Trophoblast cell (in vitro differentiated cells and primary cell): ENCODE measurements at regions not wholly inside any gene's neighbourhood (a gene's known extent, or its start where the extent isn't known, plus 50 kb on each side); places are given as distances from the start of the nearest gene placed in this dataset.
"Not testable (repeated sequence)": the region's sequence is repeated elsewhere in the genome, so short reads cannot be mapped to it uniquely, and the experiment has no call there.

Source experiments
- DNase-seq, 2 donors: peaks; one replicate each; pipeline ENCODE4 v3.0.0-alpha.2; 2016
- H2AFZ ChIP-seq: 2 replicates; pipeline ENCODE4 v1.6.1; 2013; ENCODE audit warnings: low read length, moderate library complexity, mild to moderate bottlenecking; ENCODE audit not compliant: insufficient read depth, poor library complexity
- H2AK5ac ChIP-seq: 2 replicates; pipeline ENCODE4 v1.6.1; 2013; ENCODE audit warnings: mild to moderate bottlenecking, low read length
- H2BK120ac ChIP-seq: 2 replicates; pipeline ENCODE4 v1.6.1; 2013; ENCODE audit warnings: low read length, mild to moderate bottlenecking, moderate library complexity; ENCODE audit not compliant: insufficient read depth, poor library complexity
- H2BK12ac ChIP-seq: 2 replicates; pipeline ENCODE4 v1.6.1; 2013; ENCODE audit warnings: mild to moderate bottlenecking, low read length, moderate library complexity
- H2BK5ac ChIP-seq: 2 replicates; pipeline ENCODE4 v1.6.1; 2013; ENCODE audit warnings: low read length, low read depth, moderate library complexity, mild to moderate bottlenecking; ENCODE audit not compliant: poor library complexity
- H3K14ac ChIP-seq: 2 replicates; pipeline ENCODE4 v1.6.1; 2013; ENCODE audit warnings: mild to moderate bottlenecking, low read length
- H3K18ac ChIP-seq: 2 replicates; pipeline ENCODE4 v1.6.1; 2013; ENCODE audit warnings: mild to moderate bottlenecking, low read length
- H3K23ac ChIP-seq: 2 replicates; pipeline ENCODE4 v1.6.1; 2013; ENCODE audit warnings: low read length
- H3K27ac ChIP-seq: 2 replicates; pipeline ENCODE4 v1.5.1; 2013; ENCODE audit warnings: low read depth, mild to moderate bottlenecking, inconsistent platforms, low read length, moderate library complexity
- H3K27me3 ChIP-seq: 2 replicates; pipeline ENCODE4 v1.6.1; 2013; ENCODE audit warnings: inconsistent platforms, mild to moderate bottlenecking, low read length, moderate library complexity; ENCODE audit not compliant: insufficient read depth
- H3K36me3 ChIP-seq, 2 experiments: 1 replicate in 1 of 2; 2 replicates in 1 of 2; pipeline ENCODE4 v1.6.1; 2013; ENCODE audit warnings: low read length in 2 of 2, mild to moderate bottlenecking in 2 of 2, moderate library complexity in 1 of 2; ENCODE audit not compliant: insufficient read depth in 2 of 2, control insufficient read depth in 1 of 2
- H3K4ac ChIP-seq: 2 replicates; pipeline ENCODE4 v1.6.1; 2013; ENCODE audit warnings: low read depth, mild to moderate bottlenecking, low read length, moderate library complexity
- H3K4me1 ChIP-seq, 2 experiments: 1 replicate in 1 of 2; 2 replicates in 1 of 2; pipeline ENCODE4 v1.6.1; 2013; ENCODE audit warnings: low read length in 2 of 2, mild to moderate bottlenecking in 2 of 2, moderate library complexity in 1 of 2; ENCODE audit not compliant: insufficient read depth in 2 of 2, control insufficient read depth in 1 of 2
- H3K4me2 ChIP-seq: 2 replicates; pipeline ENCODE4 v1.6.1; 2013; ENCODE audit warnings: inconsistent platforms, mild to moderate bottlenecking, low read length, moderate library complexity
- H3K4me3 ChIP-seq: 2 replicates; pipeline ENCODE4 v1.5.1; 2013; ENCODE audit warnings: mild to moderate bottlenecking, low read depth, low read length, inconsistent platforms
- H3K79me1 ChIP-seq: one replicate; pipeline ENCODE4 v1.6.1; 2013; ENCODE audit warnings: low read length
- H3K79me2 ChIP-seq: 2 replicates; pipeline ENCODE4 v1.6.1; 2013; ENCODE audit warnings: low read length, mild to moderate bottlenecking; ENCODE audit not compliant: control insufficient read depth, insufficient read depth, poor library complexity
- H3K9ac ChIP-seq: 2 replicates; pipeline ENCODE4 v1.6.1; 2013; ENCODE audit warnings: mild to moderate bottlenecking, low read length
- H3K9me3 ChIP-seq: 2 replicates; pipeline ENCODE4 v1.6.1; 2013; ENCODE audit warnings: low read depth, mild to moderate bottlenecking, control low read depth, inconsistent platforms, low read length; ENCODE audit not compliant: insufficient read depth
- H4K12ac ChIP-seq: 2 replicates; pipeline ENCODE4 v1.6.1; 2013; ENCODE audit warnings: low read depth, mild to moderate bottlenecking, low read length, moderate library complexity
- H4K8ac ChIP-seq: 2 replicates; pipeline ENCODE4 v1.6.1; 2013; ENCODE audit warnings: low read depth, mild to moderate bottlenecking, low read length, moderate library complexity
- H4K91ac ChIP-seq: one replicate; pipeline ENCODE4 v1.6.1; 2013; ENCODE audit warnings: low read depth, mild to moderate bottlenecking, low read length, moderate library complexity
- WGBS: extraction: QIAGEN DNeasy Blood & Tissue Kit; methylation state at CpG from one replicate; pipeline ENCODE4 v1.1.7; 2013; ENCODE audit warnings: missing lambda C conversion rate; ENCODE audit not compliant: insufficient read length, insufficient coverage; ENCODE audit errors: extremely low coverage; 5-methylcytosine and 5-hydroxymethylcytosine counted together

GRCh38 chr6:121619987-121620740, 184.7 kb downstream of the GJA1 start:
- Histone ChIP-seq H2AK5ac (no peak overlapping the region), H2AFZ (no peak overlapping the region), H2BK120ac (no peak overlapping the region), H3K4ac (no peak overlapping the region), H3K36me3 (no peaks in the 10 kb centered on the region), H3K14ac (no peak overlapping the region), H2BK5ac (no peak overlapping the region), H3K27ac (no peak overlapping the region), H3K9me3 (no peaks in the 10 kb centered on the region), H3K79me1 (no peaks in the 10 kb centered on the region), H3K4me1 (no peaks in the 10 kb centered on the region), H3K23ac (no peak overlapping the region), H4K8ac (no peak overlapping the region), H3K4me3 (no peak overlapping the region), H2BK12ac (no peak overlapping the region), H3K4me2 (no peak overlapping the region), H3K79me2 (no peaks in the 10 kb centered on the region), H3K18ac (no peak overlapping the region), H3K27me3 (no peaks in the 10 kb centered on the region), H4K12ac (no peak overlapping the region), H4K91ac (no peak overlapping the region), H3K9ac (no peak overlapping the region)
- WGBS: no CpG with 5 or more reads among the region's 8 CpGs
- DNase-seq: no peak

DNA sequence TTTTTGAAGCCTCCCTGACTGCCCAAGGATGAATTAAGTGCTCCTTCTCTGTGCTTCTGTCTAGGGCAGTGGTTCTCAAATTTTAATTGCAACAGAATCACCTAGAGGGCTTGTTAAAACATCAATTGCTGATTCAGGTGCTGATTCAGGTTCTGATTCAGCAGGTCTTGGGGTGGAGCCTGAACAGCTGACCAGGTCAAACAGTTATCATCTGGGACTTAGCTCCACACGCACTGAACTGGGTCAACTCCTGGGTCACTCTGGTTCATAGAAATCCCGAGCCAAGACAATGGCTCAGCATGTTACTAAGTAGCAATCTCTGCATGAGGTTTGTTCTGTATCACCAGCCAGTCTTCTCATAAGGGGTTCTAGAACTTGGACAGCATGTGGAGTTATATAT, 192.3 kb downstream of the GJA1 start:
- no peaks in the 10 kb centered on the region for H3K79me2 ChIP-seq
- no peak overlapping the region for H3K4me2 ChIP-seq
- no peak overlapping the region for H3K4me3 ChIP-seq
- no peaks in the 10 kb centered on the region for H3K4me1 ChIP-seq
- H2BK120ac ChIP-seq: no peak overlapping the region
- H3K23ac ChIP-seq: no peak overlapping the region
- H3K9me3 ChIP-seq: no peaks in the 10 kb centered on the region
- no peak overlapping the region for H4K12ac ChIP-seq
- H2AK5ac ChIP-seq: no peak overlapping the region
- no peak overlapping the region for H2BK12ac ChIP-seq
- H2BK5ac ChIP-seq: no peak overlapping the region
- no peak overlapping the region for H2AFZ ChIP-seq
- H4K8ac ChIP-seq: no peak overlapping the region
- no peak overlapping the region for H3K18ac ChIP-seq
- no peaks in the 10 kb centered on the region for H3K27me3 ChIP-seq
- H3K27ac ChIP-seq: no peak overlapping the region
- no peak overlapping the region for H3K4ac ChIP-seq
- no peak overlapping the region for H3K14ac ChIP-seq
- H4K91ac ChIP-seq: no peak overlapping the region
- no peaks in the 10 kb centered on the region for H3K79me1 ChIP-seq
- no peaks in the 10 kb centered on the region for H3K36me3 ChIP-seq
- DNase-seq: no peak
- no CpG with 5 or more reads among the region's 2 CpGs for WGBS
- no peak overlapping the region for H3K9ac ChIP-seq

DNA sequence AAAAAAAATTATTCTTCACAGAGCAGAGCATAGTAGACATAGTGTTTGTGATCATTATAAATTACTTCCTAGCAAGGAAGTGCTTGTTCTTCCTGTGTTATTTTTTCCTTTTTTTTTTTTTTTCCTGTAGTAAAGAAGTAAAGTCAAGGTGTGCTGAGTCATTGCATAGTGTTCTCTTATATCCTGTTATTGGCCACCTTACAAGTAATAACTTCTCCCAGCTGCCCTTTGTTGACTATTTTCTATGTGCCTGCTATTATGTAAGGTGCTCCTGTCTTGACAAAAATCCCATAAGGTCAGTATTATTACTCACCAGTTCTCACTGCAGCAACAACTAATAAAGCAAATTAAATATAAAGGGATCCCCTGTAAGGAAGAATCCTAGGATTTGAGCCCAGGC, 195.3 kb downstream of the GJA1 start:
- no peak overlapping the region for H3K4me3 ChIP-seq
- H3K4ac ChIP-seq: no peak overlapping the region
- H3K23ac ChIP-seq: no peak overlapping the region
- no peak overlapping the region for H4K91ac ChIP-seq
- H3K79me2 ChIP-seq: no peaks in the 10 kb centered on the region
- no peak overlapping the region for H2BK120ac ChIP-seq
- no peaks in the 10 kb centered on the region for H3K36me3 ChIP-seq
- no peak overlapping the region for H3K27ac ChIP-seq
- no peak overlapping the region for H3K14ac ChIP-seq
- no peaks in the 10 kb centered on the region for H3K4me1 ChIP-seq
- DNase-seq: no peak
- H3K9me3 ChIP-seq: no peaks in the 10 kb centered on the region
- H3K9ac ChIP-seq: no peak overlapping the region
- no peak overlapping the region for H4K12ac ChIP-seq
- H2BK12ac ChIP-seq: no peak overlapping the region
- no peak overlapping the region for H3K18ac ChIP-seq
- H3K4me2 ChIP-seq: no peak overlapping the region
- H2AK5ac ChIP-seq: no peak overlapping the region
- no peak overlapping the region for H2BK5ac ChIP-seq
- no peaks in the 10 kb centered on the region for H3K27me3 ChIP-seq
- H2AFZ ChIP-seq: no peak overlapping the region
- H4K8ac ChIP-seq: no peak overlapping the region
- no peaks in the 10 kb centered on the region for H3K79me1 ChIP-seq

- not testable (repeated sequence) for H2BK120ac ChIP-seq
Observed at GRCh38 chr6:121631752-121632151, 196.3 kb downstream of the GJA1 start.

More at GRCh38 chr6:121631752-121632151, 196.3 kb downstream of the GJA1 start:
- not testable (repeated sequence) for H3K18ac ChIP-seq, H3K36me3 ChIP-seq, H3K14ac ChIP-seq, H3K27ac ChIP-seq, H3K4me3 ChIP-seq, H3K23ac ChIP-seq, H2AK5ac ChIP-seq, DNase-seq, H2AFZ ChIP-seq, H3K79me2 ChIP-seq, H3K9ac ChIP-seq, H3K4me2 ChIP-seq, H2BK12ac ChIP-seq, H4K8ac ChIP-seq, H3K4me1 ChIP-seq, H3K9me3 ChIP-seq, H4K12ac ChIP-seq, H3K27me3 ChIP-seq, H3K79me1 ChIP-seq, H2BK5ac ChIP-seq, H3K4ac ChIP-seq, H4K91ac ChIP-seq
